BE2C (cell line): ENCODE measurements at regions not wholly inside any gene's neighbourhood (a gene's known extent, or its start where the extent isn't known, plus 50 kb on each side); places are given as distances from the start of the nearest gene placed in this dataset.

Experiments used
- DNase-seq: peaks from one replicate; pipeline ENCODE4 v3.0.0-alpha.2; 2020
- H3K27me3 ChIP-seq: fragments of 250-450 bp; sonication (Bioruptor Pico); 2 replicates; pipeline ENCODE4 v1.5.1; 2020; ENCODE audit warnings: mild to moderate bottlenecking
- H3K36me3 ChIP-seq: fragments of 250-450 bp; sonication (Bioruptor Pico); 2 replicates; pipeline ENCODE4 v1.5.1; 2020; ENCODE audit warnings: mild to moderate bottlenecking
- H3K4me1 ChIP-seq: fragments of 250-450 bp; sonication (Bioruptor Pico); 2 replicates; pipeline ENCODE4 v1.5.1; 2020
- H3K4me3 ChIP-seq: 2 replicates; pipeline ENCODE4 v1.5.1; 2011; ENCODE audit warnings: low read depth, low read length
- H3K9me3 ChIP-seq: fragments of 250-450 bp; sonication (Bioruptor Pico); 2 replicates; pipeline ENCODE4 v1.5.1; 2020
- TF ChIP-seq, protein P1 (sequence below): IDR thresholded peaks from 2 replicates; pipeline ENCODE4 v1.5.1; 2012; ENCODE audit warnings: mild to moderate bottlenecking, low read depth, low read length

DNA sequence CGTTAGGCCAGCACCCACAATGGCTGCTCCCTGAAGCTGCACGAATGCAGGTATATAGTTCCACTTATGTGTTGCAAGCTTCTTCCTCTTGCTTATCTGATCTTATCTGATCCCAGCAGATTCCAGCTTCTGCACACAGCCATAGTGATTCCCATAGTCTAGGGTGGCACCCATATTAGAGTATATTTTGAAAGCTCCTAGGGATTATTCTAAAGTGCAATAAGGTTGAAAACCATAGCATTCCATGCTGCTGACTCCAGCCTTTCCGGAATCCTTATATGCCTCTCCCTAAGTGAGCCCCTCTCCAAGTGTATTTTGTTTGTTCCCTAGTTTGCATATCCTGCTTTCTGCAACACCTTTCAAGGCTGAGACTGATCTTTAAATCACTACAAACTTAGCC, 432.0 kb downstream of the SETD4 start:
- H3K36me3 ChIP-seq = no peaks in the 10 kb centered on the region
- no peaks in the 10 kb centered on the region for H3K4me1 ChIP-seq
- H3K27me3 ChIP-seq = no peaks in the 10 kb centered on the region
- TF ChIP-seq, protein P1, sequence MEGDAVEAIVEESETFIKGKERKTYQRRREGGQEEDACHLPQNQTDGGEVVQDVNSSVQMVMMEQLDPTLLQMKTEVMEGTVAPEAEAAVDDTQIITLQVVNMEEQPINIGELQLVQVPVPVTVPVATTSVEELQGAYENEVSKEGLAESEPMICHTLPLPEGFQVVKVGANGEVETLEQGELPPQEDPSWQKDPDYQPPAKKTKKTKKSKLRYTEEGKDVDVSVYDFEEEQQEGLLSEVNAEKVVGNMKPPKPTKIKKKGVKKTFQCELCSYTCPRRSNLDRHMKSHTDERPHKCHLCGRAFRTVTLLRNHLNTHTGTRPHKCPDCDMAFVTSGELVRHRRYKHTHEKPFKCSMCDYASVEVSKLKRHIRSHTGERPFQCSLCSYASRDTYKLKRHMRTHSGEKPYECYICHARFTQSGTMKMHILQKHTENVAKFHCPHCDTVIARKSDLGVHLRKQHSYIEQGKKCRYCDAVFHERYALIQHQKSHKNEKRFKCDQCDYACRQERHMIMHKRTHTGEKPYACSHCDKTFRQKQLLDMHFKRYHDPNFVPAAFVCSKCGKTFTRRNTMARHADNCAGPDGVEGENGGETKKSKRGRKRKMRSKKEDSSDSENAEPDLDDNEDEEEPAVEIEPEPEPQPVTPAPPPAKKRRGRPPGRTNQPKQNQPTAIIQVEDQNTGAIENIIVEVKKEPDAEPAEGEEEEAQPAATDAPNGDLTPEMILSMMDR = no peak
- H3K9me3 ChIP-seq = no peaks in the 10 kb centered on the region; the same call in 1 of the 2 replicates
- DNase-seq = no peak
- no peak overlapping the region for H3K4me3 ChIP-seq

DNA sequence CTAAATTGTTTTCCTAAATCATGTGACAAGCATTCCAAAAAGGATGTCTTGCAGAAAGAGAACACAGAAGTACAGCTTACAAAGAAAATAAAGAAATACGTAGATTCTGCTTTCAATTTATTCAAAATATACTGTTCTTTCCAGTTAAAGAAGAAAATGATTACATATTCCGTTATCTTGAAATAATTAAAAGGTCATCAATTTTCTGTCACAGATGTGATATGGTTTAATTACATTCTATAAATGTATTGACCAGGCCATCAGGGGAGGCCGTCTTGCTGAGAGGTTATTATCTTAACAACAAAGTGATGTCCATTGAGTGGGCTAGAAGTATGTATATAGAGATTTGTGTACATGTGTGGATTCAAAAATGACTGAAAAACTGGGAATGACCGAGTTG, 432.9 kb downstream of the SETD4 start:
- no peak for DNase-seq
- no peaks in the 10 kb centered on the region for H3K36me3 ChIP-seq
- H3K9me3 ChIP-seq = no peaks in the 10 kb centered on the region; the same call in 1 of the 2 replicates
- no peaks in the 10 kb centered on the region for H3K4me1 ChIP-seq
- H3K27me3 ChIP-seq = no peaks in the 10 kb centered on the region
- H3K4me3 ChIP-seq = no peak overlapping the region
- TF ChIP-seq, protein P1 = no peak

DNA sequence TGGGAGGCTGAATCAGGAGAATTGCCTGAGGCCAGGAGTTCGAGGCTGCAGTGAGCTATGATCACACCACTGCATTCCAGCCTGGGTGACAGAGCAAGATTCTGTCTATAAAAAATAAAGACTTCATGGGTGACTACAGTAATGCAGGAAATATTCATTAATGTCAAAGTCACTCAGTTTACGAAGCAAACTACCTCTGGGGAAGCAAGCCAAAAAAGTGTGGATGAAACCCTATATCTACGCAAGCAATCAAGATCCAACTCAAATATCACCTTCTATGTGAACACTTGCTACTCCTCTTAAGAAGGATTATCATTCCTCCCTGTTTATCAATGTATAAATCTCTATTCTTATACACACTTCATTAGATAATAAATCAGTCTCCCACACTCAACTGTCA, 434.8 kb downstream of the SETD4 start:
- no peaks in the 10 kb centered on the region for H3K36me3 ChIP-seq
- H3K9me3 ChIP-seq = no peaks in the 10 kb centered on the region; the same call in 1 of the 2 replicates
- DNase-seq = no peak
- H3K4me3 ChIP-seq = no peak overlapping the region
- no peaks in the 10 kb centered on the region for H3K4me1 ChIP-seq
- TF ChIP-seq, protein P1 = no peak
- H3K27me3 ChIP-seq = no peaks in the 10 kb centered on the region

DNA sequence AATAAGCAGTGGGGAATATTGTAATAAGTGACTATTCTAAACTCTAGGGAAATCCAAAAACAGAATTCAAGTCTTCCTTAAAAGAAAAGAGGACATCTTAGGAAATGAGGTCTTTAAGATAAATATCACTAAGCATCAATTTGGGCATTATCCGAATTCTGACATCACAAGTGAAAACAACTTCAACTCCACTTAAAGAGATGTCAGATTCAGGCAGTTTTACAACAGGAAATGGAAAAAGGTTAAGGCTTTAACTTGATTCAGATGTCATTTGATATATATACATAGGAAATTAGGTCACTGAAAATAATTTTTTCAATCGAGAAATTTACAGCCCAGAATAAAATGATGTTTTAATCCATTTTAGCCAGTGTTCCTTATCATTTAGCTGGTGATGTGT, 435.4 kb downstream of the SETD4 start:
- H3K27me3 ChIP-seq = no peaks in the 10 kb centered on the region

DNA sequence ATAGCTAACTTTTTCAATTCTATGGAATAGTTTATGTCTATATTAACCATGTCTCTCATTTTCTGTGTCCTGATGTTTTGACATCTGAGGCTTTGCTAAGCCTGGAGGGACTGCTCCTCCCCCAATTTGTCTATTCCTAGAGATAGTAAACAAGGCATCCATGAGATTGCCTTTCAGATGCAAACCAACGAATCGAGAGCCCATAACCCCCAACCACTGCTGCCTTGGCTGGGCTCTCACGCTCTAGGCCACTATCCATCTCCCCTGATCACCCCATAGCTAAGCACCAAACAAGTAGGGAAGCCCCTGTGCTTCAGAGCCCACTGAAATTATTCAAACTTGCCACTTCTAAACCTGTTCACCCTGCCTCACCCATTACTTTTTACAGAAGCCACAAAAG, 437.7 kb downstream of the SETD4 start:
- no peak for DNase-seq
- H3K9me3 ChIP-seq = no peaks in the 10 kb centered on the region; the same call in 1 of the 2 replicates
- no peaks in the 10 kb centered on the region for H3K36me3 ChIP-seq
- no peak overlapping the region for H3K4me3 ChIP-seq
- H3K27me3 ChIP-seq = no peaks in the 10 kb centered on the region
- TF ChIP-seq, protein P1 = no peak
- H3K4me1 ChIP-seq = no peaks in the 10 kb centered on the region

More for the DNA sequence above, 435.4 kb downstream of the SETD4 start:
- no peak for DNase-seq
- no peak overlapping the region for H3K4me3 ChIP-seq
- H3K9me3 ChIP-seq = no peaks in the 10 kb centered on the region; the same call in 1 of the 2 replicates
- no peaks in the 10 kb centered on the region for H3K4me1 ChIP-seq
- H3K36me3 ChIP-seq = no peaks in the 10 kb centered on the region
- TF ChIP-seq, protein P1 = no peak

DNA sequence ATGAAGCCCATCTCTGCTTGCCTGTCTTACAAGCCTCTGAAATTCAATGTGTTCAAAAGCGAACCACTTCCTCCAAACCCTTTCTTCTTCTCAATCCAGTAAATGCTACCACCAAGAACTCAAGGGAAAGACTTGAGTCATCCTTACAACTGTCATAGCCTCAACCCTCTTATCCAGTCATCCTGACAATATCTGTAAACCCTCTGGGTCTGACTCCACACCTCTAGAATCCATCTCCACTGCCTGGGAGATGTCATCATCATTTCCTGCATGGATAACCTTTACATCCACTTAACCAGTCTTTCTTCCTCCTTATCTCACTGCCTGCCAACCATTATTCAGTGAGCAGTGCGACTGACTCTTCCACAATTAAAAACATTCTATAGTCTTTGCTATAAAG, 441.1 kb downstream of the SETD4 start:
- DNase-seq = no peak
- TF ChIP-seq, protein P1 = no peak

More for the DNA sequence above, 441.1 kb downstream of the SETD4 start:
- no peaks in the 10 kb centered on the region for H3K4me1 ChIP-seq
- H3K9me3 ChIP-seq = no peaks in the 10 kb centered on the region
- no peak overlapping the region for H3K4me3 ChIP-seq
- H3K27me3 ChIP-seq = no peaks in the 10 kb centered on the region
- H3K36me3 ChIP-seq = no peaks in the 10 kb centered on the region
